OCI-LY3 (cell line): ENCODE measurements at regions not wholly inside any gene's neighbourhood (a gene's known extent, or its start where the extent isn't known, plus 50 kb on each side); places are given as distances from the start of the nearest gene placed in this dataset.

Source experiments
- CTCF ChIP-seq: fragments of 200-600, 300-600 bp; sonication (generic); IDR thresholded peaks from 2 replicates; pipeline ENCODE4 v1.5.1; 2014; ENCODE audit warnings: antibody characterized with exemption, low read length, low read depth
- EZH2phosphoT487 ChIP-seq: fragments of 200-600 bp; shearing (Covaris generic); IDR thresholded peaks from 2 replicates; pipeline ENCODE4 v1.6.1; 2018; ENCODE audit warnings: antibody characterized with exemption, mixed run types, low read depth

GRCh38 chr10:117632406-117632805, 89.9 kb downstream of the EMX2 start:
- TF ChIP-seq CTCF (no peak), EZH2phosphoT487 (no peak)
